Osteoblast (primary cell): ENCODE measurements at regions not wholly inside any gene's neighbourhood (a gene's known extent, or its start where the extent isn't known, plus 50 kb on each side); places are given as distances from the start of the nearest gene placed in this dataset.

Experiments
- DNase-seq: peaks from one replicate; pipeline ENCODE4 v3.0.0; 2011; ENCODE audit warnings: low spot score, mixed read lengths; ENCODE audit not compliant: insufficient read length; ENCODE audit errors: missing footprints
- H2AFZ ChIP-seq: 2 replicates; pipeline ENCODE4 v1.6.0; 2011; ENCODE audit warnings: mild to moderate bottlenecking, low read length
- H3K27ac ChIP-seq: 2 replicates; pipeline ENCODE4 v1.5.1; 2011; ENCODE audit warnings: mild to moderate bottlenecking, low read depth, low read length, moderate library complexity
- H3K27me3 ChIP-seq: 2 replicates; pipeline ENCODE4 v1.6.0; 2012; ENCODE audit warnings: mild to moderate bottlenecking, control low read depth, inconsistent platforms, low read length, moderate library complexity; ENCODE audit not compliant: insufficient read depth
- H3K36me3 ChIP-seq: 2 replicates; pipeline ENCODE4 v1.5.1; 2011; ENCODE audit warnings: mild to moderate bottlenecking, low read length, control low read depth, moderate library complexity; ENCODE audit not compliant: insufficient read depth
- H3K4me1 ChIP-seq: 2 replicates; pipeline ENCODE4 v1.5.1; 2011; ENCODE audit warnings: mild to moderate bottlenecking, low read length, control low read depth, moderate library complexity; ENCODE audit not compliant: insufficient read depth
- H3K4me2 ChIP-seq: 2 replicates; pipeline ENCODE4 v1.6.0; 2011; ENCODE audit warnings: mild to moderate bottlenecking, low read length; ENCODE audit not compliant: insufficient read depth
- H3K4me3 ChIP-seq: fragments of 200-600 bp; sonication (generic); 3 replicates; pipeline ENCODE4 v1.5.1; 2012; ENCODE audit warnings: mild to moderate bottlenecking, low read length, inconsistent platforms; ENCODE audit not compliant: insufficient read depth
- H3K79me2 ChIP-seq: 2 replicates; pipeline ENCODE4 v1.6.0; 2012; ENCODE audit warnings: mild to moderate bottlenecking, low read length, control low read depth, inconsistent platforms; ENCODE audit not compliant: insufficient read depth
- H3K9me3 ChIP-seq: 2 replicates; pipeline ENCODE4 v1.5.1; 2011; ENCODE audit warnings: low read depth, low read length, control low read depth
- H4K20me1 ChIP-seq: 2 replicates; pipeline ENCODE4 v1.6.0; 2012; ENCODE audit warnings: mild to moderate bottlenecking, low read length, control low read depth; ENCODE audit not compliant: insufficient read depth
- TF ChIP-seq, protein P1 (sequence below): IDR thresholded peaks from 2 replicates; pipeline ENCODE4 v1.5.1; 2011; ENCODE audit warnings: mild to moderate bottlenecking, low read depth, low read length, moderate library complexity; ENCODE audit errors: extremely low read depth

GRCh38 chr4:123093236-123093635 is 170.8 kb upstream of the NUDT6 start:
- DNase-seq, result no peak
- H3K27ac ChIP-seq, result no peak overlapping the region
- H3K79me2 ChIP-seq, result no peaks in the 10 kb centered on the region
- no peaks in the 10 kb centered on the region for H3K27me3 ChIP-seq
- TF ChIP-seq, protein P1, sequence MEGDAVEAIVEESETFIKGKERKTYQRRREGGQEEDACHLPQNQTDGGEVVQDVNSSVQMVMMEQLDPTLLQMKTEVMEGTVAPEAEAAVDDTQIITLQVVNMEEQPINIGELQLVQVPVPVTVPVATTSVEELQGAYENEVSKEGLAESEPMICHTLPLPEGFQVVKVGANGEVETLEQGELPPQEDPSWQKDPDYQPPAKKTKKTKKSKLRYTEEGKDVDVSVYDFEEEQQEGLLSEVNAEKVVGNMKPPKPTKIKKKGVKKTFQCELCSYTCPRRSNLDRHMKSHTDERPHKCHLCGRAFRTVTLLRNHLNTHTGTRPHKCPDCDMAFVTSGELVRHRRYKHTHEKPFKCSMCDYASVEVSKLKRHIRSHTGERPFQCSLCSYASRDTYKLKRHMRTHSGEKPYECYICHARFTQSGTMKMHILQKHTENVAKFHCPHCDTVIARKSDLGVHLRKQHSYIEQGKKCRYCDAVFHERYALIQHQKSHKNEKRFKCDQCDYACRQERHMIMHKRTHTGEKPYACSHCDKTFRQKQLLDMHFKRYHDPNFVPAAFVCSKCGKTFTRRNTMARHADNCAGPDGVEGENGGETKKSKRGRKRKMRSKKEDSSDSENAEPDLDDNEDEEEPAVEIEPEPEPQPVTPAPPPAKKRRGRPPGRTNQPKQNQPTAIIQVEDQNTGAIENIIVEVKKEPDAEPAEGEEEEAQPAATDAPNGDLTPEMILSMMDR, result peak; percentile 10
- H3K4me3 ChIP-seq, result no peak overlapping the region
- H3K4me1 ChIP-seq, result no peaks in the 10 kb centered on the region
- H3K36me3 ChIP-seq, result peaks cover 5% of the 10 kb centered on the region
- H2AFZ ChIP-seq, result no peak overlapping the region
- H3K4me2 ChIP-seq, result no peak overlapping the region
- H4K20me1 ChIP-seq, result no peaks in the 10 kb centered on the region
- no peaks in the 10 kb centered on the region for H3K9me3 ChIP-seq

DNA sequence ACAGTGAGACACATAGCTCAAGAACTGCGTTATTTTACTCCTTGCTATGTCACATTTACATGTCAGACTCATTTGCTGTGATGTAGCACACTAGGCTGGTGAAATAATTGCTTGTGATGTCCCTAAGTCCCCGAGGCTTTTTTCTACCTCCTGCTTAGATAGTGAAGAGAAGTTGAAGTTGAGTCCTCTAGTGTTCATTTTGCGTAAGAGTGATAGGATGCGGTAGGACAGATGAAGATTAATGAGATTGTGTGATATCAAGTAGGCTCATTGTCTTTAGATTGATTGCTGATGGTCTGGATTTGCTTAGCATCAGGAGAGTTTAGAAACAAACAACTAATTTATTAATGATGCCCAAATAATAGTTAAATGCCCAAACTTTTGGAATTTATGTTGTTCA is 173.6 kb upstream of the NUDT6 start:
- no peaks in the 10 kb centered on the region for H3K27me3 ChIP-seq
- H3K79me2 ChIP-seq, result no peaks in the 10 kb centered on the region
- no peaks in the 10 kb centered on the region for H4K20me1 ChIP-seq
- H3K36me3 ChIP-seq, result no peaks in the 10 kb centered on the region
- no peak for DNase-seq
- no peaks in the 10 kb centered on the region for H3K4me1 ChIP-seq
- H3K9me3 ChIP-seq, result no peaks in the 10 kb centered on the region
- no peak overlapping the region for H3K4me2 ChIP-seq
- TF ChIP-seq, protein P1, result peak; percentile 31
- H2AFZ ChIP-seq, result no peak overlapping the region
- H3K27ac ChIP-seq, result no peak overlapping the region
- no peak overlapping the region for H3K4me3 ChIP-seq

DNA sequence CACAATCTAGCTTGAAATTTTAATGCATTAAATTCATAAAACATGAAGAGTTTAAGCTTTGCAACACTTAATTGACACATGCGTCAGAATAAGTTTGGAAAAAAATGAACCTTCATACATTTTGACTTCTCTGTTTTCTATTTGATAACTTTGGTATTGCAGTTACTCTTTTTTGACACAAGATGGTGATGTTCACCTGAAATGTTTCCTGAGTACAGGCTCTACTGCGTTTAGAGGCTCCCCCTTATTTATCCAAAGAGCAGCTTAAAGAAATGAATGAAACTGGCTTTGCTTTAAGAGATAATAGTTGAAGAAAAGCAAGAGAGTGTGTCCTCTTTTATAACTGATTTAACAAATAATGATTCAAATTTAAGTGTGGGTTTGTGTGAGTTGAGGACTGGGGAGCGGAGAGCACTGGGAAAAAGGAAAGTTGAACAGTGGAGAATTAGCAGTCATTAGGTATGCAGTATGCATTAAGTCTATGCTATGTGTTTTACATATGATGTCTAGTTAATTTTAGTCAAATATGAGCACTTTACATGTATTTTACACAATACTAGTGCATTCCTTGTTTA is 180.6 kb upstream of the NUDT6 start:
- Histone ChIP-seq H3K4me1 (no peaks in the 10 kb centered on the region), H3K9me3 (no peaks in the 10 kb centered on the region), H2AFZ (no peak overlapping the region), H3K79me2 (no peaks in the 10 kb centered on the region), H3K4me3 (no peak overlapping the region), H3K27me3 (no peaks in the 10 kb centered on the region), H4K20me1 (no peaks in the 10 kb centered on the region), H3K27ac (no peak overlapping the region), H3K4me2 (no peak overlapping the region), H3K36me3 (no peaks in the 10 kb centered on the region)
- DNase-seq, result peak; percentile 80
- TF ChIP-seq, protein P1, result peak; percentile 72

DNA sequence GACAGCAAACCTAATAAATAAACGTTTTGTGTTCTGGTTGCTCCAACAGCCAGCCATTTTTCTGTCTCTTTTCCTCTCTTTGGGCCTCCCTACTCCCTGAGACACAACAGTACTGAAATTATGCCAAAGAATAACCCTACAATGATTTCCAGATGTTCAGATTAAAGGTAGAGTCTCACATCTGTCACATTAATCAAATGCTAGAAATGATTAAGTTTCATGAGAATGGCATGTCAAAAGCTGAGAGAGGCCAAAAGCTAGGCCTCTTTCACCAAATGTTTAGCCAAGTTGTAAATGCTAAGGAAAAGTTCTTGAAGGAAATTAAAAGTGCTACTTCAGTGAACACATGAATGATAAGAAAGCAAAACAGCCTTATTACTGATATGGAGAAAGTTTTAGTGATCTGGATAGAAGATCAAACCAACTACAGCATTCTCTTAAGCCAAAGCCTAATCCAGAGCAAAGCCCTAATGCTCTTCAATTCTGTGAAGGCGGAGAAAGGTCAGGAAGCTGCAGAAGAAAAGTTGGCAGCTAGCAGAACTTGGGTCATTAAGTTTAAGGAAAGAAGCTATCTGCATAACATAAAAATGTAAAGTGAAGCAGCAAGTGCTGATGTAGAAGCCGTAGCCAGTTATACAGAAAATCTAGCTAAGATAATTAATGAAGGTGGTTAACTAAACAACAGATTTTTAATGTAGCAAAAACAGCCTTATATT is 182.1 kb upstream of the NUDT6 start:
- Histone ChIP-seq H3K27me3 (no peaks in the 10 kb centered on the region), H3K4me1 (no peaks in the 10 kb centered on the region), H2AFZ (no peak overlapping the region), H3K9me3 (no peaks in the 10 kb centered on the region), H4K20me1 (no peaks in the 10 kb centered on the region), H3K36me3 (no peaks in the 10 kb centered on the region), H3K4me2 (no peak overlapping the region), H3K27ac (no peak overlapping the region), H3K79me2 (no peaks in the 10 kb centered on the region), H3K4me3 (no peak overlapping the region)
- no peak for DNase-seq
- TF ChIP-seq, protein P1, result no peak
